ENCODE measurements at regions not wholly inside any gene's neighbourhood (a gene's known extent, or its start where the extent isn't known, plus 50 kb on each side); places are given as distances from the start of the nearest gene placed in this dataset.

- Mint-ChIP-seq H3K36me3 (no peaks in the 10 kb centered on the region), H3K4me3 (no peak overlapping the region), H3K4me1 (no peaks in the 10 kb centered on the region), H3K9me3 (ENCODE audit: low read depth) (no peaks in the 10 kb centered on the region), H3K27me3 (peaks cover 22% of the 10 kb centered on the region), H3K27ac (no peak overlapping the region)
- DNase-seq, result no peak
- CTCF ChIA-PET, result no interaction called here
- no peak for ATAC-seq
Observed at GRCh38 chr6:87847135-87847829, 145.2 kb upstream of the AKIRIN2 start.

GRCh38 chr6:87846434-87846833 lies 144.4 kb upstream of the AKIRIN2 start:
- Mint-ChIP-seq H3K9me3 (ENCODE audit: low read depth) (no peaks in the 10 kb centered on the region), H3K4me3 (no peak overlapping the region), H3K36me3 (no peaks in the 10 kb centered on the region), H3K27ac (no peak overlapping the region), H3K4me1 (no peaks in the 10 kb centered on the region), H3K27me3 (peaks cover 26% of the 10 kb centered on the region)
- CTCF ChIA-PET, result no interaction called here
- DNase-seq, result no peak
- no peak for ATAC-seq

GRCh38 chr6:87840324-87840723 lies 138.3 kb upstream of the AKIRIN2 start:
- CTCF ChIA-PET, result no interaction called here
- peaks cover 15% of the 10 kb centered on the region for H3K27me3 Mint-ChIP-seq
- ATAC-seq, result no peak
- DNase-seq, result no peak
- H3K4me3 Mint-ChIP-seq, result no peak overlapping the region
- no peaks in the 10 kb centered on the region for H3K9me3 Mint-ChIP-seq (ENCODE audit: low read depth)
- no peak overlapping the region for H3K27ac Mint-ChIP-seq
- H3K4me1 Mint-ChIP-seq, result no peaks in the 10 kb centered on the region
- H3K36me3 Mint-ChIP-seq, result no peaks in the 10 kb centered on the region

GRCh38 chr6:87837876-87838275 lies 135.8 kb upstream of the AKIRIN2 start:
- CTCF ChIA-PET, result interaction anchor here (0.5 to 1.3 kb wide), 2 partner anchors 13 to 1140 kb away, joined by 3 to 4 read pairs; no protein-coding TSS in a partner anchor
- H3K27me3 Mint-ChIP-seq, result peaks cover 15% of the 10 kb centered on the region
- no peak overlapping the region for H3K4me3 Mint-ChIP-seq
- H3K4me1 Mint-ChIP-seq, result no peaks in the 10 kb centered on the region
- ATAC-seq (no peak), DNase-seq (no peak)
- no peaks in the 10 kb centered on the region for H3K36me3 Mint-ChIP-seq
- no peak overlapping the region for H3K27ac Mint-ChIP-seq
- H3K9me3 Mint-ChIP-seq (ENCODE audit: low read depth), result no peaks in the 10 kb centered on the region

GRCh38 chr6:87837444-87837843 lies 135.4 kb upstream of the AKIRIN2 start:
- CTCF ChIA-PET, result interaction anchor here (0.5 to 1.3 kb wide), 2 partner anchors 14 to 1140 kb away, joined by 3 to 4 read pairs; no protein-coding TSS in a partner anchor
- H3K9me3 Mint-ChIP-seq (ENCODE audit: low read depth), result no peaks in the 10 kb centered on the region
- ATAC-seq (no peak), DNase-seq (no peak)
- no peaks in the 10 kb centered on the region for H3K36me3 Mint-ChIP-seq
- no peak overlapping the region for H3K27ac Mint-ChIP-seq
- H3K27me3 Mint-ChIP-seq, result peaks cover 15% of the 10 kb centered on the region
- no peak overlapping the region for H3K4me3 Mint-ChIP-seq
- peaks cover 2% of the 10 kb centered on the region for H3K4me1 Mint-ChIP-seq

GRCh38 chr6:87832025-87832825 lies 130.2 kb upstream of the AKIRIN2 start:
- CTCF ChIA-PET, result interaction anchor here (1.0 to 3.1 kb wide), 9 partner anchors 10 to 948 kb away, joined by 3 to 14 read pairs (median 4); partner anchors contain the start of gene AKIRIN2
- Mint-ChIP-seq H3K9me3 (ENCODE audit: low read depth) (no peaks in the 10 kb centered on the region), H3K4me3 (peak overlapping the region; percentile 78), H3K27me3 (no peaks in the 10 kb centered on the region), H3K36me3 (no peaks in the 10 kb centered on the region), H3K27ac (peak overlapping the region; percentile 86), H3K4me1 (peaks cover 10% of the 10 kb centered on the region)
- ATAC-seq (peak; percentile 82), DNase-seq (no peak)

- DNase-seq, result no peak
- no peaks in the 10 kb centered on the region for H3K36me3 Mint-ChIP-seq
- H3K4me3 Mint-ChIP-seq, result no peak overlapping the region
- ATAC-seq, result no peak
- no peaks in the 10 kb centered on the region for H3K9me3 Mint-ChIP-seq (ENCODE audit: low read depth)
- CTCF ChIA-PET, result interaction anchor here (0.8 to 1.6 kb wide), 3 partner anchors 112 to 752 kb away, joined by 3 to 4 read pairs (median 3); no protein-coding TSS in a partner anchor
- H3K27me3 Mint-ChIP-seq, result no peaks in the 10 kb centered on the region
- H3K4me1 Mint-ChIP-seq, result peaks cover 11% of the 10 kb centered on the region
- no peak overlapping the region for H3K27ac Mint-ChIP-seq
Observed at GRCh38 chr6:87830907-87831306, 128.9 kb upstream of the AKIRIN2 start.

- Mint-ChIP-seq H3K4me3 (no peak overlapping the region), H3K27me3 (no peaks in the 10 kb centered on the region), H3K27ac (no peak overlapping the region), H3K4me1 (peaks cover 23% of the 10 kb centered on the region), H3K9me3 (ENCODE audit: low read depth) (no peaks in the 10 kb centered on the region), H3K36me3 (peaks cover 2% of the 10 kb centered on the region)
- no peak for ATAC-seq
- no peak for DNase-seq
- CTCF ChIA-PET, result no interaction called here
Observed at GRCh38 chr6:87829622-87830121, 127.6 kb upstream of the AKIRIN2 start.

GRCh38 chr6:87828044-87828443 lies 126.0 kb upstream of the AKIRIN2 start:
- Mint-ChIP-seq H3K27me3 (no peaks in the 10 kb centered on the region), H3K4me1 (peaks cover 23% of the 10 kb centered on the region), H3K27ac (no peak overlapping the region), H3K4me3 (no peak overlapping the region), H3K36me3 (peaks cover 2% of the 10 kb centered on the region), H3K9me3 (ENCODE audit: low read depth) (no peaks in the 10 kb centered on the region)
- CTCF ChIA-PET, result no interaction called here
- DNase-seq, result no peak
- ATAC-seq, result no peak

- CTCF ChIA-PET, result no interaction called here
- Mint-ChIP-seq H3K9me3 (ENCODE audit: low read depth) (no peaks in the 10 kb centered on the region), H3K27ac (no peak overlapping the region), H3K4me1 (peaks cover 20% of the 10 kb centered on the region), H3K36me3 (peaks cover 2% of the 10 kb centered on the region), H3K4me3 (no peak overlapping the region), H3K27me3 (no peaks in the 10 kb centered on the region)
- DNase-seq (no peak), ATAC-seq (no peak)
Observed at GRCh38 chr6:87827346-87827745, 125.3 kb upstream of the AKIRIN2 start.

GRCh38 chr6:87826424-87826823 lies 124.4 kb upstream of the AKIRIN2 start:
- CTCF ChIA-PET, result no interaction called here
- H3K4me1 Mint-ChIP-seq, result peaks cover 15% of the 10 kb centered on the region
- no peak overlapping the region for H3K4me3 Mint-ChIP-seq
- no peaks in the 10 kb centered on the region for H3K9me3 Mint-ChIP-seq (ENCODE audit: low read depth)
- peaks cover 2% of the 10 kb centered on the region for H3K36me3 Mint-ChIP-seq
- ATAC-seq (no peak), DNase-seq (no peak)
- H3K27ac Mint-ChIP-seq, result no peak overlapping the region
- H3K27me3 Mint-ChIP-seq, result no peaks in the 10 kb centered on the region

- Mint-ChIP-seq H3K9me3 (ENCODE audit: low read depth) (no peaks in the 10 kb centered on the region), H3K36me3 (peaks cover 2% of the 10 kb centered on the region), H3K27me3 (no peaks in the 10 kb centered on the region), H3K4me3 (no peak overlapping the region), H3K4me1 (peaks cover 13% of the 10 kb centered on the region), H3K27ac (no peak overlapping the region)
- DNase-seq, result no peak
- CTCF ChIA-PET, result interaction anchor here (0.9 kb wide), 1 partner anchor 11 kb away, joined by 3 read pairs; no protein-coding TSS in a partner anchor
- no peak for ATAC-seq
Observed at GRCh38 chr6:87825821-87826221, 123.8 kb upstream of the AKIRIN2 start.

- CTCF ChIA-PET, result interaction anchor here (0.9 kb wide), 1 partner anchor 11 kb away, joined by 3 read pairs; no protein-coding TSS in a partner anchor
Observed at GRCh38 chr6:87824958-87825491, 123.0 kb upstream of the AKIRIN2 start.

More at GRCh38 chr6:87824958-87825491, 123.0 kb upstream of the AKIRIN2 start:
- H3K27me3 Mint-ChIP-seq, result no peaks in the 10 kb centered on the region
- H3K27ac Mint-ChIP-seq, result no peak overlapping the region
- no peak overlapping the region for H3K4me3 Mint-ChIP-seq
- H3K36me3 Mint-ChIP-seq, result peaks cover 2% of the 10 kb centered on the region
- H3K4me1 Mint-ChIP-seq, result peaks cover 13% of the 10 kb centered on the region
- ATAC-seq (no peak), DNase-seq (no peak)
- no peaks in the 10 kb centered on the region for H3K9me3 Mint-ChIP-seq (ENCODE audit: low read depth)

All from activated CD8-positive, alpha-beta memory T cell treated with anti-CD3 and anti-CD28 coated beads, Interleukin-2, amount 10 ng/mL, durations not matched to agents 7 days and 5 days (primary cell).